HG02588 (cell line): ENCODE measurements at regions not wholly inside any gene's neighbourhood (a gene's known extent, or its start where the extent isn't known, plus 50 kb on each side); places are given as distances from the start of the nearest gene placed in this dataset.

Experiments used
- ATAC-seq: cut with Tn5 transposase; IDR thresholded peaks from one replicate; pipeline ENCODE4 v1.9.1; 2021; ENCODE audit warnings: mild to moderate bottlenecking, moderate library complexity; ENCODE audit not compliant: unreplicated experiment

GRCh38 chr16:61596655-61597054, 439.6 kb downstream of the CDH8 start:
- no peak for ATAC-seq

DNA sequence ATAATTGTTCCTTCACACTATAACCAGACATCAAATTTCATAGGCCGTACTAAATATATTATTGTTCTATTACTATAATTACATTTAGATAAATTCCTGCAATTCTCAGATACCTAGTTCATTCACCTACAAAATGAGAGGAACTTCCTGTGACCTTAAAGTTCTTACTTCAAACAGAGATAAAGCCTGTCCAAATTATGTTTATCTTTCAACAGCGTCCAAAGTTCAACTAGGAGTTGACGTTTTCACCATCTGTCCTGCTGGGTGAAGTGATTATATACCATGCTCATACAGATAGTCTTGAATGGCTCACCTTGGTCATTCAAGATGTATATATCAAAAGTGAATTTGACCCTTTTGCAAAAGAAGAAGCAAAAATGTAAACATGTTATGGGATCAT, 440.6 kb downstream of the CDH8 start:
- no peak for ATAC-seq

GRCh38 chr16:61590577-61590976, 445.7 kb downstream of the CDH8 start:
- ATAC-seq: no peak

GRCh38 chr16:61587526-61587925, 448.7 kb downstream of the CDH8 start:
- no peak for ATAC-seq

- no peak for ATAC-seq
Observed at GRCh38 chr16:61581417-61582046, 454.7 kb downstream of the CDH8 start.

GRCh38 chr16:61580579-61580978, 455.7 kb downstream of the CDH8 start:
- ATAC-seq: no peak

- no peak for ATAC-seq
Observed at GRCh38 chr16:61579195-61579594, 457.0 kb downstream of the CDH8 start.

GRCh38 chr16:61576476-61576875, 459.8 kb downstream of the CDH8 start:
- no peak for ATAC-seq

DNA sequence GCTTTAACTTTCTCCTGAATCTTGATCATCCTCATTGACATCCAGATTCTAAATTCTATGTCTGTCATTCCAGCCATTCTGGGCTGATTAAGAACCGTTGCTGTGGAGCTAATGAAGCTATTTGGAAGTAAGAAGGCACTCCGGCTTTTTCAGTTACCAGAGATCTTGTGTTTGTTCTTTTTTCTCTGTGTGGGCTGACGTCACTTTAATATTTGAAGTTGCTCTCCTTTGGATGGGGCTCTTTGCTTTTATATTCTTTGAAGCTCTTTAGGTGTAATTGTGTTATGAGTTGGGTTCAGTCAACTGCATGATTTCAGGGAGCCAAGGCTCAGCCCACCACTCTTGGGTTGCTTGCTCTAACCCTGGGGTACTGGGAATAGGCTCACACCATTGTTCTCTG, 460.6 kb downstream of the CDH8 start:
- ATAC-seq: no peak

DNA sequence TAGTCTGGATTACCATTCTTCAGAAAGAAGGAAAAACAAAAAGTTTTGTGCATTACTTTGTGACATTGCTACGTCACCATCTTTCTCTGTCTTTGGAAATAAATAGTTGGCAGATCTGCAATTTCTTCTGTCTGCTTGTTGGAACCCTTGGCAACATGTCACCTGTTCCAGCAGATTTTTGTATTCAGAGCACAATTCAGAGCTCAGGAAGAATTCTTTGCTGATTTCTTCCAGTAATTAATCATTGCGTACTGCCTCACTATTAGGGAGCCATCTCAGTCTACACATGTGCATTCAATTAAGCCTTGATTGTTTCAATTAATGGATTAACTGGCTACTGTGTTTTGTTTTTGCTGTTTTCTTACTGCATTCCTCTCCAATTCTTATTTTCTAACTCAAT, 467.2 kb downstream of the CDH8 start:
- ATAC-seq: no peak

GRCh38 chr16:61564716-61565115, 471.5 kb downstream of the CDH8 start:
- no peak for ATAC-seq

DNA sequence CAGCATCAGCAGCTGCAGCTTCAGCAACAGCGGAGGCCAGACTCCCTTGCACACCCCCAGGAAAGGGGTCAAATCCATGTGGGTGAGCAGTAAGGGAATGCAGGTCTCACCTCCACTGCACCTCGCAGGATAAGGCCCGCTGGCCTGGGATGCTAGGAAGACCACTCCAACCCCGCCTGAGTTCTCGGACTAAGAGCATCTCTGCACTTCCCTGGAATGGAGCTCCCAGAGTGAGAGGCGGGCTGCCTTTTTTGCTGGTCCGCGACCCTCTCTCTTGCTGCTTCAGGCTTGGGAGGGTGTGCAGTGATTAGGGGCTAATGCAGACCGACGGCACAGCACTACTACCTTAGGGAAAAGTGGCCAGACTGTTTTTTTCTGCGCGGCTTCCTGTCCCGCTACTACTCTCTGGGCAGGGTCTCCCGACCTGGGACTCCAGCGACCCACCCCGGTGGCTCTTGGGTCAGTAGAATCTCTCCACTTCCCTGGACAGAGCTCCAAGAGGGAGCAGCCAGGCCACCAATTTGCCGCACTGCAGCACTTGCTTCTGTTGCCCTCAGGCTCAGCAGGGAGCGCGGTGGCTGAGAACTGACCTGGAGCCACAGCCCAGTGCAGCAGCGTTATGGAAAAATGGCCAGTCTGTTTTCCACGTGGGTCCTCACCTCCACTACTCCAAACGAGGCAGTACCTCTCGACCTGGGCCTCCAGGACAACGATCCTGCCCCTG, 480.4 kb downstream of the CDH8 start:
- ATAC-seq: no peak

- no peak for ATAC-seq
Observed at GRCh38 chr16:61549327-61549726, 486.9 kb downstream of the CDH8 start.

DNA sequence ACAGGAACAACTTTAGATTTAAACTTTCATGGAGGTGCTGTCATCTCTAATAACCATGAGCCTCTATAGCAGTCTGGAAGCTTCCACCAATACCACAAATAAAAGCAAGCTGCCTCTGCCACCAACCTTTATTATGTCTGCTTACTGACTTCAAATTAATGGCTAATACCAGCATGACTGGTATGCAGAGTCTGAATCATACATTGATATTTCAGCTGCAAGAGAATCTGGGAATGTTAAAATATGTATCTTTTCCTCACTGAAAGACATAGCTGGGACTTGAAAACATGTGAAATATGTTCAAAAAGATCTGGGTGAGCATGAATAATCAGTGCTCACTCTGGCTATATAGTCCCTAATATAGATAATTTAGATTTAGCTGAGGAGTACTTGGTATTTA, 488.6 kb downstream of the CDH8 start:
- no peak for ATAC-seq

GRCh38 chr16:61544165-61544564, 492.1 kb downstream of the CDH8 start:
- no peak for ATAC-seq

GRCh38 chr16:61540216-61540615, 496.0 kb downstream of the CDH8 start:
- ATAC-seq: no peak

DNA sequence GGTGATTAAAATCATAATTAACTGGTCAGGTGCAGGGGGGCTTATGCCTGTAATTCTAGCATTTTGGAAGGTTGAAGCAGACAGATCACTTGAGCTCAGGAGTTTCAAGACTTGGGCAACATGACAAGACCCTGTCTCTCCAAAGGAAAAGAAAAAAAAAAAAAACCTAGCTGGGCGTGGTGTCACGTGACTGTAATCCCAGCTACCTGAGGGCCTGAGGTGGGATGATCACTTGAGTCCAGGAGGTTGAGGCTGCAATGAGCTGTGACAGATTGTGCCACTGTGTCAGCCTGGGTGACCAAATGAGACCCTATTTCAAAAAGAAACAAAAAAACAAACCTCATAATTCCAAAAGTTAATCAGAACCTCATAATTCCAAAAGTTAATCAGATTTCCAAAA, 505.5 kb downstream of the CDH8 start:
- no peak for ATAC-seq

GRCh38 chr16:61500851-61501250, 535.4 kb downstream of the CDH8 start:
- ATAC-seq: no peak

GRCh38 chr16:61480250-61480649, 556.0 kb downstream of the CDH8 start:
- no peak for ATAC-seq

GRCh38 chr16:61471737-61472136, 564.5 kb downstream of the CDH8 start:
- ATAC-seq: no peak

- ATAC-seq: no peak
Observed at GRCh38 chr16:61471023-61471422, 565.2 kb downstream of the CDH8 start.

GRCh38 chr16:61465285-61465684, 571.0 kb downstream of the CDH8 start:
- no peak for ATAC-seq

DNA sequence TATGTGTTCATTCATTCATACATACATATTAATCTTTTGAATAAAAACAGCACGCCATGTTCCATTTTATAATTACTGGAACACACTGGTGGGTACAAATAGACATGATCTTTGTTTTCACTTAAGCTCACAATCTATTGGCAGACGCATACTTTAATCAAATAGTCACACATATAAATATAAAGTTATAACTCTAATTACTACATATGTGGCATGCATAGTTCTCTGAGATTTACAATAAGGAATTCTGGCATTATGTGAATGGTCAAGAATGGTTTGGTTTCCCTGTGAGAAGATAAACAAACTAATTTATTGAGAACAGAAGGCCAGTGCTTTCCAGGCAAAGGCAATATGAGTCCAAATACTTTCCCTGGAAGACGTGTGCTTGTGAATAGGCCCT, 576.2 kb downstream of the CDH8 start:
- ATAC-seq: no peak
